Adrenal gland (tissue), 9 donors: ENCODE measurements at regions not wholly inside any gene's neighbourhood (a gene's known extent, or its start where the extent isn't known, plus 50 kb on each side); places are given as distances from the start of the nearest gene placed in this dataset.

Experiments used
- DNase-seq, 7 donors: peaks; one replicate each; pipeline ENCODE4 v3.0.0-alpha.2; 2019 to 2020
- H3K27ac ChIP-seq, 5 donors: fragments of 200-600 bp; sonication (generic) in 4 of 5; 1 replicate in 3 of 5; 2 replicates in 2 of 5; pipeline versions ENCODE4 v1.5.1 to v1.8.0; 2016 to 2020; ENCODE audit warnings: mild to moderate bottlenecking in 1 of 5
- H3K27me3 ChIP-seq: fragments of 200-600 bp; 2 replicates; pipeline ENCODE4 v1.8.0; 2021
- H3K36me3 ChIP-seq, 2 donors: fragments of 200-600 bp; replicated peaks in 1 of 2; 1 replicate in 1 of 2; 2 replicates in 1 of 2; pipeline versions ENCODE4 v1.5.1 to v1.8.0; 2018 to 2022
- H3K4me1 ChIP-seq, 2 donors: fragments of 200-600 bp; replicated peaks in 1 of 2; 1 replicate in 1 of 2; 2 replicates in 1 of 2; pipeline versions ENCODE4 v1.5.1 to v1.8.0; 2018 to 2021
- H3K4me3 ChIP-seq, 4 donors: fragments of 200-600 bp; sonication (generic) in 3 of 4; one replicate each; pipeline ENCODE4 v1.5.1; 2016 to 2018
- H3K9me3 ChIP-seq, 3 donors: fragments of 200-600 bp; sonication (generic) in 1 of 3; replicated peaks in 1 of 3; 1 replicate in 2 of 3; 2 replicates in 1 of 3; pipeline versions ENCODE4 v1.5.1 to v1.8.0; 2016 to 2021
- POLR2A ChIP-seq, 2 donors: fragments of 450-650 bp; IDR thresholded peaks; one replicate each; pipeline ENCODE4 v1.6.1; 2017; ENCODE audit warnings: antibody characterized with exemption in 2 of 2, mild to moderate bottlenecking in 2 of 2, moderate library complexity in 1 of 2
- WGBS, 4 donors: extraction: QIAGEN DNeasy Blood & Tissue Kit in 2 of 4; methylation state at CpG; one replicate each; pipeline versions ENCODE4 v1.1.5 to v1.1.7; 2013 to 2017; 5-methylcytosine and 5-hydroxymethylcytosine counted together
- intact Hi-C, 2 donors: fragments of 100-400 bp; cut with DNase I; formaldehyde crosslinking; loops; one replicate each; pipeline versions ENCODE4 v1.14.1 to v1.15.0; 2022 to 2023
- TF ChIP-seq, protein P1 (sequence below), 6 experiments: fragments of 450-650 bp in 4 of 6; fragments of 200-600 bp in 2 of 6; sonication (generic) in 1 of 6; IDR thresholded peaks; 1 replicate in 5 of 6; 2 replicates in 1 of 6; pipeline versions ENCODE4 v1.5.1 to v1.8.0; 2016 to 2021; ENCODE audit warnings: antibody characterized with exemption in 6 of 6, mild to moderate bottlenecking in 2 of 6, moderate library complexity in 1 of 6
- donor health status: healthy with polysubstance abuse.
- donor health status: Bipolar disorder and iron deficiency.
- donor health status: DM: yes; HTN: yes; CAD: no.
- donor health status: DM: no; HTN: no; CAD: no.
- donor health status: DM: no; HTN: no; CAD: no.

GRCh38 chr16:5412731-5413130 is 315.1 kb upstream of the EEF2KMT start:
- no peaks in the 10 kb centered on the region for H3K9me3 ChIP-seq
- H3K4me1 ChIP-seq: no peaks in the 10 kb centered on the region
- no peak for TF ChIP-seq POLR2A (IDR thresholded peaks at IDR 0.05)
- TF ChIP-seq, protein P1, sequence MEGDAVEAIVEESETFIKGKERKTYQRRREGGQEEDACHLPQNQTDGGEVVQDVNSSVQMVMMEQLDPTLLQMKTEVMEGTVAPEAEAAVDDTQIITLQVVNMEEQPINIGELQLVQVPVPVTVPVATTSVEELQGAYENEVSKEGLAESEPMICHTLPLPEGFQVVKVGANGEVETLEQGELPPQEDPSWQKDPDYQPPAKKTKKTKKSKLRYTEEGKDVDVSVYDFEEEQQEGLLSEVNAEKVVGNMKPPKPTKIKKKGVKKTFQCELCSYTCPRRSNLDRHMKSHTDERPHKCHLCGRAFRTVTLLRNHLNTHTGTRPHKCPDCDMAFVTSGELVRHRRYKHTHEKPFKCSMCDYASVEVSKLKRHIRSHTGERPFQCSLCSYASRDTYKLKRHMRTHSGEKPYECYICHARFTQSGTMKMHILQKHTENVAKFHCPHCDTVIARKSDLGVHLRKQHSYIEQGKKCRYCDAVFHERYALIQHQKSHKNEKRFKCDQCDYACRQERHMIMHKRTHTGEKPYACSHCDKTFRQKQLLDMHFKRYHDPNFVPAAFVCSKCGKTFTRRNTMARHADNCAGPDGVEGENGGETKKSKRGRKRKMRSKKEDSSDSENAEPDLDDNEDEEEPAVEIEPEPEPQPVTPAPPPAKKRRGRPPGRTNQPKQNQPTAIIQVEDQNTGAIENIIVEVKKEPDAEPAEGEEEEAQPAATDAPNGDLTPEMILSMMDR (IDR thresholded peaks at IDR 0.05): no peak
- H3K27ac ChIP-seq: no peak overlapping the region
- intact Hi-C loops: no loop called here
- WGBS, 4 donors: 19 to 44% (median 21%) methylated on average over 5 to 10 of the region's 10 CpGs
- no peaks in the 10 kb centered on the region for H3K36me3 ChIP-seq
- H3K4me3 ChIP-seq: no peak overlapping the region
- DNase-seq: peak in 1 of 7 donors; percentile 53
- no peaks in the 10 kb centered on the region for H3K27me3 ChIP-seq

- TF ChIP-seq, protein P1 (IDR thresholded peaks at IDR 0.05): no peak
- TF ChIP-seq POLR2A (IDR thresholded peaks at IDR 0.05): no peak
- H3K27me3 ChIP-seq: no peaks in the 10 kb centered on the region
- no peak overlapping the region for H3K27ac ChIP-seq
- no peaks in the 10 kb centered on the region for H3K36me3 ChIP-seq
- intact Hi-C loops: no loop called here
- no peaks in the 10 kb centered on the region for H3K4me1 ChIP-seq
- 55 to 68% (median 63%) methylated on average over 5 to 6 of the region's 6 CpGs for WGBS, 4 donors
- DNase-seq: no peak
- H3K9me3 ChIP-seq: no peaks in the 10 kb centered on the region
- no peak overlapping the region for H3K4me3 ChIP-seq
These were observed 300.6 kb upstream of the EEF2KMT start for GRCh38 chr16:5398203-5398602.

- Histone ChIP-seq H3K4me1 (no peaks in the 10 kb centered on the region), H3K9me3 (no peaks in the 10 kb centered on the region), H3K27me3 (no peaks in the 10 kb centered on the region), H3K4me3 (no peak overlapping the region), H3K27ac (no peak overlapping the region), H3K36me3 (no peaks in the 10 kb centered on the region)
- no peak for DNase-seq
- TF ChIP-seq, protein P1 (IDR thresholded peaks at IDR 0.05): no peak
- no peak for TF ChIP-seq POLR2A (IDR thresholded peaks at IDR 0.05)
- WGBS, 4 donors: 29 to 60% (median 41%) methylated on average over 1 of the region's 1 CpG
- intact Hi-C loops: no loop called here
These were observed 299.3 kb upstream of the EEF2KMT start for GRCh38 chr16:5396880-5397279.

DNA sequence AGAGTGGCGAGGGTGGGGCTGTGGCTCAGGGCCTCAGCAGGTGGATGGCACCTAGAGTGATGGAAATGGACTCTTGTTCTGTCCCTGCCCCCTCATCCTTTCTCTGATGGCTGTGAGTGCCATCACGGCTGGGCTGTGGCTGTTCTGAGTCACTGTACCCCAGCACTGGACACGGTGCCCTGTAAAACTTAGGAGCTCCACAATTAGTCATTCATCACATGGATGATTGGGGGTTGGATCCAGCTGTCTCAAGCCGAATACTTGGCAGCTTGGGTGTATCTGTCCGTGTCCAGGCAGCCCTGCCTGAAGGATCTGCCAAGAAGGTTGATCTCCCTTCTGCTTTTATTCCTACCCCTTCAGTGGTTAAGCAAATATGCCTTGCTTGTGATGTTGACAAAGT is 295.5 kb upstream of the EEF2KMT start:
- Histone ChIP-seq H3K9me3 (no peaks in the 10 kb centered on the region), H3K4me3 (no peak overlapping the region), H3K27me3 (no peaks in the 10 kb centered on the region), H3K36me3 (no peaks in the 10 kb centered on the region), H3K4me1 (no peaks in the 10 kb centered on the region), H3K27ac (no peak overlapping the region)
- DNase-seq: no peak
- no peak for TF ChIP-seq POLR2A (IDR thresholded peaks at IDR 0.05)
- WGBS, 4 donors: 33 to 46% (median 45%) methylated on average over 2 to 5 of the region's 5 CpGs
- intact Hi-C loops: no loop called here

DNA sequence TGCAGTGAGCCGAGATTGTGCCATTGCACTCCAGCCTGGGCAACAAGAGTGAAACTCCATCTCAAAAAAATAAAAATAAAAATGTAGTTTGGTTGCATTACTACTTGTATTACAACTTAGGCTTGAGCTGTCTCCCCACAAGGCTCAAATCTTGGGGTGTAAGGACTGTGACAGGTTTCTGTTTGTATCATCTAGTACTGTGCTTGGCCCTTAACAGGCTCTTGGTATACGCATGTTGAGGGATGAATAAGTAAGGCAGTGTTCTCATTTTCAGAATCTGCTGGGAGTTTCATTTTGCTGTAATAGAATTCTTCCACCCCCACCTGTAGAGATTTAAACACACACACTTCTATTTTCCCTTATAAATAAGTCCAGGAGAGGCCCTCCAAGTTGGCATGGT is 289.4 kb upstream of the EEF2KMT start:
- intact Hi-C loops: loop anchor here in 1 of 2 donors (10.0 kb wide), 1 partner anchor 58 kb away; no protein-coding TSS in a partner anchor
- Histone ChIP-seq H3K4me1 (no peaks in the 10 kb centered on the region), H3K27me3 (no peaks in the 10 kb centered on the region), H3K36me3 (no peaks in the 10 kb centered on the region), H3K9me3 (no peaks in the 10 kb centered on the region), H3K4me3 (no peak overlapping the region), H3K27ac (no peak overlapping the region)
- TF ChIP-seq, protein P1 (IDR thresholded peaks at IDR 0.05): no peak
- no peak for TF ChIP-seq POLR2A (IDR thresholded peaks at IDR 0.05)
- WGBS, 4 donors: 69 to 87% (median 81%) methylated on average over 2 of the region's 2 CpGs
- no peak for DNase-seq
